AG04449 (cell line): ENCODE measurements at regions not wholly inside any gene's neighbourhood (a gene's known extent, or its start where the extent isn't known, plus 50 kb on each side); places are given as distances from the start of the nearest gene placed in this dataset.
"Not testable (repeated sequence)": the region's sequence is repeated elsewhere in the genome, so short reads cannot be mapped to it uniquely, and the experiment has no call there.

ENCODE experiments used
- CTCF ChIA-PET: fragments of 350-600 bp; formaldehyde crosslinking; extraction: SDS; loops from one replicate; lab custom pipeline; 2021; ENCODE audit warnings: antibody characterized with exemption; lab: Yijun Ruan, JAX
- POLR2A ChIA-PET: fragments of 400-600, 350-600 bp; formaldehyde crosslinking; extraction: SDS; loops from one replicate; lab custom pipeline; 2020; ENCODE audit warnings: antibody characterized with exemption, inconsistent platforms; lab: Yijun Ruan, JAX
- DNase-seq: peaks from one replicate; pipeline ENCODE4 v3.0.0-alpha.2; 2010; ENCODE audit warnings: low read depth, low spot score
- H3K4me3 ChIP-seq: 2 replicates; pipeline ENCODE4 v1.5.1; 2011; ENCODE audit warnings: low read depth, mild to moderate bottlenecking, control low read depth, low read length
- CTCF ChIP-seq: IDR thresholded peaks from one replicate; pipeline ENCODE4 v1.5.1; 2011; ENCODE audit warnings: mild to moderate bottlenecking, moderate library complexity, low read length, control low read depth, inconsistent platforms; ENCODE audit not compliant: insufficient read depth; ENCODE audit errors: missing control alignments

DNA sequence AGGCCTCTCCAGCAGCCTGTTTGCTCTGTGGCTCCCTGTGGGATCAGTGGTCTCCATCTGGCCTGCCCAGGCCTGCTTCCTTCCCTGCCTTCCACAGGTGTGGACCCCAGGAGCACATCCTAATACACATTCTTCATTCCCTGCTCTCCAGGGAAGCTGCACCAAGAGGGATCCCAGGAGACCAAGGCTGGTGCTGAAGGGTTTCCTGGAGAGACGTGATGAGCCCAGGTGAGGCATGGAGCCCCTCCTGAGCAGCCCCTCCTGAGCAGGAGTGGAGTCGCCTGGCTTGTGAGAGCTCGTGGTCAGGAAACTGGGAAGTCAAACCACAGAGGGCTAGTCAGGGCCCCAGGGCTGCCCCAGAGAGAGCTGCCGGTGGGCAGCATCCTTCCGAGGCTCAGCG, 561.4 kb downstream of the MATN1 start:
- CTCF ChIA-PET, result no interaction called here
- DNase-seq, result no peak
- TF ChIP-seq CTCF, result no peak
- POLR2A ChIA-PET, result no interaction called here
- no peak overlapping the region for H3K4me3 ChIP-seq

DNA sequence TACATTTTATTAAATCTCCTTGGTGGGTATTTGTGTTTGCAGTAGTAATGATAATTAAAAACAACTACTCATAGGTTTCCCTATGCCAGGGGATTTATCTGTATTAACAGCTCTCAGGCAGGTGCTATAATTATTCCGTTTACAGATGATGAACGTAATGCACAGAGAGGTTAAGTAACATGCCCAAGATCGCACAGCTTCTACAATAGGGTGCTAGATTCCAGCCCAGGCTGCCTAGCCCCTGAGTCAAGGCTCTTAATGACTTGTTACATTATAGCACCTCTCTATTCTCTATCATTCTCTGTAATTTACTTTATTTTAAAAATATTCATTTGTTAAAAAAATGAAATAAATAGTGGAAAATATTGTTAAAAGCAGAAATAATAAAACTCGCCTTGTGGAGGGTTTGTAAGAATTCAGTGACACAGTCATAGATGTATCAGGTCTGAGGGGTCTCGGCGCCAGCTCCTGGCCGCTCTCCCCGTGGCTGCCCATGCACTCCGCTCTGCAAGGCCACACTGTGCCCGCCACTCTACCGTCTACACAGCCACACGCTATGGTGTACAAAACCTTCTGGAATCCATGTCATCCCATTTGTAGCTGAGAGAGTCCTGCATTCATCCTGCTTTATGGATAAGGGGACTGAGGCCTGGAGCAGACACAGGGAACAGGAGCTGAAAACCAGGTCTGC, 562.2 kb downstream of the MATN1 start:
- CTCF ChIA-PET, result no interaction called here
- POLR2A ChIA-PET, result no interaction called here
- no peak for TF ChIP-seq CTCF
- DNase-seq, result no peak
- no peak overlapping the region for H3K4me3 ChIP-seq

DNA sequence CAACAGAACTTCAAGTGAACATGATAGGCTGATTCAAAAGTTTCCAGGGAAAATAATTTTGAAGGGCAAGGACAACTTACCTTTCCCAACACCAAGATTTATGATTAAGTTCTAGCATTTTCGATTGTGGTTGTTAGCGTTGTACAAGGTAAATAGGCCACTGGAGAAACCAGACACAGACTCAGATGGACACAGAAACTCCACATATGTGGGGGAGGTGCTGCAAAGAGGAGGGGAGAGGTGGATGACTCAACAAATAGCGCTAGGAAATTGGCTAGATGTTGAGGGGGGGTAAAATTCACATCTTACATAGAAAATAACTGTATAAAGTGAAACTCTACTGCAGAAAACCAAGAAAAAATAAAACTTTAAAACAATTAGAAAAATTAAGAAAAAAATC, 564.4 kb downstream of the MATN1 start:
- no peak overlapping the region for H3K4me3 ChIP-seq
- no peak for DNase-seq
- TF ChIP-seq CTCF, result no peak
- ChIA-PET CTCF (no interaction called here), POLR2A (no interaction called here)

DNA sequence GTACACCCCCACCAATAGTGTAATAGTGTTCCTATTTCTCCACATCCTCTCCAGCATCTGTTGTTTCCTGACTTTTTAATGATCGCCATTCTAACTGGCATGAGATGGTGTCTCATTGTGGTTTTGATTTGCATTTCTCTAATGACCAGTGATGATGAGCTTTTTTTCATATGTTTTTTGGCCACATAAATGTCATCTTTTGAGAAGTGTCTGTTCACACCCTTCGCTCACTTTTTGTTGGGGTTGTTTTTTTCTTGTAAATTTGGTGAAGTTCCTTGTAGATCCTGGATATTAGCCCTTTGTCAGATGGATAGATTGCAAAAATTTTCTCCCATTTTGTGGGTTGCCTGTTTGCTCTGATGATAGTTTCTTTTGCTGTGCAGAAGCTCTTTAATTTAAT, 567.7 kb downstream of the MATN1 start:
- CTCF ChIA-PET, DNase-seq, POLR2A ChIA-PET, H3K4me3 ChIP-seq: not testable (repeated sequence)

GRCh38 chr1:30155253-30155652, 568.1 kb downstream of the MATN1 start:
- DNase-seq, POLR2A ChIA-PET, CTCF ChIA-PET, H3K4me3 ChIP-seq: not testable (repeated sequence)

DNA sequence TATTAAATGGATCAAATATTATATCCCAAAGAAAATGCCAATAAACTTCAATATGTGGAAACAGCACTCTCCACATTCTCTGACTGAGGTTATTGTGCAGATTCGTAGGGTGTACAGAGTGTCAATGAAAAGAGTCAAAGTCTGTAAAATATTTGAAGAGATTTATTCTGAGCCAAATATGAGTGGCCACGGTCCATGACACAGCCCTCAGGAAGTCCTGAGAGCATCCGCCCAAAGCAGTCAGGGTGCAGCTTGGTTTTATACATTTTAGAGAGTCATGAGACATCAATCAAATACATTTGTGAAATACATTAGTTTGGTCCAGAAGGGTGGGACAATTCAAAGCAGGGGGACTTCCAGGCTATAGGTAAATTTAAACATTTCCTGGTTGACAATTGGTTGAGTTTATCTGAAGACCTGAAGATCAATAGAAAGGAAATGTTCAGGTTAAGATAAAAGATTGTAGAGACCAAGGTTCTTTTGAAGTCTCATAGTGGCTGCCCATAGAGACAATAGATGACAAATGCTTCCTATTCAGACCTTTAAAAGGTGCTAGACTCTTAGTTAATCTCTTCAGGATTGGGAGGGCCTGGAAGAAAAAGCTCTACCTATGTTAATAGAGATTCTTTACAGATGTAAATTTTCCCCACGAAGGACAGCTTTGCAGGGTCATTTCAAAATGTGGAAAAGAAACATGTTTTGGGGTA, 569.5 kb downstream of the MATN1 start:
- no peak for DNase-seq
- ChIA-PET POLR2A (no interaction called here), CTCF (interaction anchor here (1.2 kb wide), 1 partner anchor 227 kb away, joined by 3 read pairs; no protein-coding TSS in a partner anchor)
- H3K4me3 ChIP-seq, result no peak overlapping the region
- TF ChIP-seq CTCF, result no peak

- DNase-seq, result no peak
- H3K4me3 ChIP-seq, result no peak overlapping the region
- ChIA-PET POLR2A (no interaction called here), CTCF (no interaction called here)
- no peak for TF ChIP-seq CTCF
Observed at GRCh38 chr1:30151826-30152225, 571.6 kb downstream of the MATN1 start.
